Ovary (tissue), 3 donors: ENCODE measurements at regions not wholly inside any gene's neighbourhood (a gene's known extent, or its start where the extent isn't known, plus 50 kb on each side); places are given as distances from the start of the nearest gene placed in this dataset.

Experiments
- CTCF ChIP-seq, 3 donors: fragments of 450-650 bp in 2 of 3; fragments of 200-600 bp in 1 of 3; IDR thresholded peaks; one replicate each; pipeline versions ENCODE4 v1.5.1 to v1.8.0; 2016 to 2022; ENCODE audit warnings: antibody characterized with exemption in 3 of 3, mild to moderate bottlenecking in 1 of 3
- EP300 ChIP-seq: sonication (generic); formaldehyde crosslinking; IDR thresholded peaks from one replicate; pipeline ENCODE4 v1.6.1; 2017; ENCODE audit warnings: antibody characterized with exemption
- donor health status: DM: no; HTN: no; CAD: no.

- TF ChIP-seq CTCF (IDR thresholded peaks at IDR 0.05) (no peak), EP300 (no peak)
Observed at GRCh38 chr6:41418741-41419140, 83.3 kb downstream of the NCR2 start.
